Neural progenitor cell (in vitro differentiated cells): ENCODE measurements at regions not wholly inside any gene's neighbourhood (a gene's known extent, or its start where the extent isn't known, plus 50 kb on each side); places are given as distances from the start of the nearest gene placed in this dataset.

Experiments used
- DNase-seq: peaks from one replicate; pipeline ENCODE4 v3.0.0-alpha.2; 2016; ENCODE audit warnings: low spot score
- H2AFZ ChIP-seq: fragments of 200-600 bp; sonication (generic); replicated peaks from 2 replicates; pipeline ENCODE4 v1.6.1; 2016; ENCODE audit warnings: antibody characterized with exemption
- H3F3A ChIP-seq: fragments of 200-600 bp; sonication (generic); 2 replicates; pipeline ENCODE4 v1.6.1; 2016; ENCODE audit warnings: antibody characterized with exemption, low read depth
- H3K27ac ChIP-seq: fragments of 200-600 bp; sonication (generic); 2 replicates; pipeline ENCODE4 v1.5.1; 2016; ENCODE audit warnings: mild to moderate bottlenecking
- H3K27me3 ChIP-seq: fragments of 200-600 bp; sonication (generic); 2 replicates; pipeline ENCODE4 v1.6.1; 2016; ENCODE audit warnings: mild to moderate bottlenecking, moderate library complexity
- H3K36me3 ChIP-seq: fragments of 200-600 bp; sonication (generic); 2 replicates; pipeline ENCODE4 v1.5.1; 2016
- H3K4me1 ChIP-seq: fragments of 200-600 bp; sonication (generic); 2 replicates; pipeline ENCODE4 v1.6.1; 2016; ENCODE audit warnings: mixed run types
- H3K4me2 ChIP-seq: fragments of 200-600 bp; sonication (generic); 2 replicates; pipeline ENCODE4 v1.6.1; 2016
- H3K4me3 ChIP-seq: fragments of 200-600 bp; sonication (generic); 2 replicates; pipeline ENCODE4 v1.5.1; 2016
- H3K79me2 ChIP-seq: fragments of 200-600 bp; sonication (generic); 2 replicates; pipeline ENCODE4 v1.6.1; 2016; ENCODE audit warnings: low read depth
- H3K9ac ChIP-seq: fragments of 200-600 bp; sonication (generic); 2 replicates; pipeline ENCODE4 v1.6.1; 2016
- H3K9me3 ChIP-seq: fragments of 200-600 bp; sonication (generic); 2 replicates; pipeline ENCODE4 v1.5.1; 2016; ENCODE audit warnings: low read depth
- H4K20me1 ChIP-seq: fragments of 200-600 bp; sonication (generic); 2 replicates; pipeline ENCODE4 v1.6.1; 2016; ENCODE audit warnings: low read depth
- H3K27ac Mint-ChIP-seq: 3 replicates; pipeline ENCODE4 v1.8.0; 2021; ENCODE audit warnings: mixed read lengths
- H3K27me3 Mint-ChIP-seq: 2 replicates; pipeline ENCODE4 v1.8.0; 2022; ENCODE audit warnings: low read depth, mild to moderate bottlenecking, inconsistent platforms, moderate library complexity, mixed read lengths; ENCODE audit not compliant: insufficient read depth
- H3K36me3 Mint-ChIP-seq: 3 replicates; pipeline ENCODE4 v1.8.0; 2021; ENCODE audit warnings: mixed read lengths
- H3K4me1 Mint-ChIP-seq: 3 replicates; pipeline ENCODE4 v1.8.0; 2021; ENCODE audit warnings: mixed read lengths
- H3K4me3 Mint-ChIP-seq: 3 replicates; pipeline ENCODE4 v1.8.0; 2021; ENCODE audit warnings: mild to moderate bottlenecking, moderate library complexity, mixed read lengths
- H3K9me3 Mint-ChIP-seq: 3 replicates; pipeline ENCODE4 v1.8.0; 2020; ENCODE audit warnings: mixed read lengths
- EZH2 ChIP-seq: fragments of 200-600 bp; sonication (generic); IDR thresholded peaks from 2 replicates; pipeline ENCODE4 v1.6.1; 2017; ENCODE audit warnings: antibody characterized with exemption, mild to moderate bottlenecking, moderate library complexity
- EZH2phosphoT487 ChIP-seq: fragments of 200-600 bp; sonication (generic); IDR thresholded peaks from 2 replicates; pipeline ENCODE4 v1.6.1; 2017; ENCODE audit warnings: antibody characterized with exemption
- TF ChIP-seq, protein P1 (sequence below): fragments of 200-600 bp; sonication (generic); IDR thresholded peaks from 2 replicates; pipeline ENCODE4 v1.5.1; 2017; ENCODE audit warnings: antibody characterized with exemption, mild to moderate bottlenecking

DNA sequence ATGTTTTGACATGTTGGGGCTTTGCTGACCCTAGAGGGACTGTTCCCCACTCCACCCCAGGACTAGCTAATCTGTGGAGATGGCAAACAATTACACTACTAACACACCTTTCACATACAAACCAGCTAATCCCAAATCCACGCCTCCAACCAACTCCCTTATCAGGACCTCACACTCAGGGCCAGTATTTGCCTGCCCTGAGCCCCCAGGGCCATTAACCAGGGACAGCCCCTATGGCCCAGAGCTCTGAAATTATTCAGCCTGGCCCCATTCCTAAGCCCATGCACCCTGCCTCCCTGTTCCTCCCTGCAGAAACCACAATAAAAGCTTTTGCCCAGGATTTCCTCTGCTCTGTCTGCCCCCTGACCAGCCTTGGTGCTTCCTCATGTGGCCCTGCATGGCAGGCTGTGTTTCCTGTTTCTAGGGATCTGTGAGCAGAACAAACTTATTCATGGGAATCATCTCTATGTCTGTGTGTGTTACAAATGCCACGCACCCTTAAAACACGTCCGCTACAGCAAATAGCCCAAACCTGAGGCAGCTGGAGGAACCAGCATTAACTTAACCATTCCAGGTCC, 121.2 kb downstream of the PXDC1 start:
- DNase-seq, result no peak
- Mint-ChIP-seq H3K9me3 (no peaks in the 10 kb centered on the region), H3K36me3 (no peaks in the 10 kb centered on the region), H3K27me3 (no peaks in the 10 kb centered on the region), H3K4me1 (peaks cover 36% of the 10 kb centered on the region), H3K4me3 (no peak overlapping the region), H3K27ac (peak overlapping the region; percentile 26)
- Histone ChIP-seq H4K20me1 (no peaks in the 10 kb centered on the region), H3K4me2 (no peak overlapping the region), H3K36me3 (no peaks in the 10 kb centered on the region), H3K79me2 (no peaks in the 10 kb centered on the region), H2AFZ (peak overlapping the region; percentile 4), H3K9ac (no peak overlapping the region), H3K9me3 (no peaks in the 10 kb centered on the region), H3K4me1 (peaks cover 26% of the 10 kb centered on the region), H3K27ac (no peak overlapping the region), H3F3A (peaks cover 3% of the 10 kb centered on the region), H3K4me3 (no peak overlapping the region), H3K27me3 (no peaks in the 10 kb centered on the region)
- TF ChIP-seq EZH2phosphoT487 (no peak), EZH2 (no peak)
- TF ChIP-seq, protein P1, sequence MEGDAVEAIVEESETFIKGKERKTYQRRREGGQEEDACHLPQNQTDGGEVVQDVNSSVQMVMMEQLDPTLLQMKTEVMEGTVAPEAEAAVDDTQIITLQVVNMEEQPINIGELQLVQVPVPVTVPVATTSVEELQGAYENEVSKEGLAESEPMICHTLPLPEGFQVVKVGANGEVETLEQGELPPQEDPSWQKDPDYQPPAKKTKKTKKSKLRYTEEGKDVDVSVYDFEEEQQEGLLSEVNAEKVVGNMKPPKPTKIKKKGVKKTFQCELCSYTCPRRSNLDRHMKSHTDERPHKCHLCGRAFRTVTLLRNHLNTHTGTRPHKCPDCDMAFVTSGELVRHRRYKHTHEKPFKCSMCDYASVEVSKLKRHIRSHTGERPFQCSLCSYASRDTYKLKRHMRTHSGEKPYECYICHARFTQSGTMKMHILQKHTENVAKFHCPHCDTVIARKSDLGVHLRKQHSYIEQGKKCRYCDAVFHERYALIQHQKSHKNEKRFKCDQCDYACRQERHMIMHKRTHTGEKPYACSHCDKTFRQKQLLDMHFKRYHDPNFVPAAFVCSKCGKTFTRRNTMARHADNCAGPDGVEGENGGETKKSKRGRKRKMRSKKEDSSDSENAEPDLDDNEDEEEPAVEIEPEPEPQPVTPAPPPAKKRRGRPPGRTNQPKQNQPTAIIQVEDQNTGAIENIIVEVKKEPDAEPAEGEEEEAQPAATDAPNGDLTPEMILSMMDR, result no peak

DNA sequence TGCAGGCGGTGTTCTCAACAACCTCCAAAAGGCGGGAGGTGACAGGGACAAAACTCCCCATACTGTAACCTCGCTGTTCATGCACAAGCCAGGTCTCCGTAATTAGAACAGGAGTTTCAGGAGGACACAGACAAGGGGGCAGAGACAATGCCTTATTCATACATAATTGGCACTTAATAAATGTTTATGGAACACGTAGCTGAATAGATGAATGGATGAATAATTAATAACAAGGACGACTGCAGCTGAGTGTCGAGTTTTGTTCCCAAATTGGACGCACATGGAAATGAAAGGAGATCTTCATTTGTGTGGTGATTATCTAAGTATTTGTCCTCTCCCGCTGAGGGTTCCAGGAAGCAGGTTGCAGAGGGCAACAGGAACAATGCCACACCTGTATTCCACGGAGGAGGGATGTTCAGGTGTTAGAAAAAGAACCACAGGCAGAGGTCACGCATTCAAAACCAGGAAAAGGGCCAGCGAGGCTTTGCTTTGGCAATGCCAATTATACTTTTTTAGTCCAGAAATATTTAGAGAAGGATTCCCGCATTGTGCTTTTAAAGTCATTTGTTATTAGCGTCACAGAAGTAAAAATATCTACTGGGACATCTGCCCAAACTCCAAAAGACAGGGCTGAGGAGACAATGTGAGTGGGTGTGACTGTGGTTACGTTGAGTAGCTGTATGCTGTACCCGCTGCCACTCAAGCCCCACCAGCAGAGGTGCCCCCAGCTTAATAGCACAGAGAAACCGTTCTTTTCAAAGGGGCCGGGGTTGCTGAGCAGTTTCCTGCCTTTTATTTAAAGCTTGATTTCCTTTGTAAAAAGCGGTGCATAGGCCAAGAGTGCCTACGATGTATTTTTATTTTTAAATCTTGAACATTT, 123.3 kb downstream of the PXDC1 start:
- no peaks in the 10 kb centered on the region for H3K36me3 ChIP-seq
- peaks cover 2% of the 10 kb centered on the region for H3K36me3 Mint-ChIP-seq
- no peak overlapping the region for H3K4me3 Mint-ChIP-seq
- H3K27ac ChIP-seq, result no peak overlapping the region
- H3K27me3 ChIP-seq, result peaks cover 6% of the 10 kb centered on the region
- H3K4me2 ChIP-seq, result no peak overlapping the region
- no peak overlapping the region for H3K4me3 ChIP-seq
- no peak overlapping the region for H3K27ac Mint-ChIP-seq
- H2AFZ ChIP-seq, result no peak overlapping the region
- TF ChIP-seq EZH2, result no peak
- TF ChIP-seq, protein P1, result no peak
- no peak for TF ChIP-seq EZH2phosphoT487
- H3K4me1 ChIP-seq, result peaks cover 43% of the 10 kb centered on the region
- H3K9me3 Mint-ChIP-seq, result no peaks in the 10 kb centered on the region
- no peaks in the 10 kb centered on the region for H4K20me1 ChIP-seq
- no peak for DNase-seq
- peaks cover 11% of the 10 kb centered on the region for H3F3A ChIP-seq
- H3K4me1 Mint-ChIP-seq, result peaks cover 55% of the 10 kb centered on the region
- no peaks in the 10 kb centered on the region for H3K9me3 ChIP-seq
- H3K27me3 Mint-ChIP-seq, result peaks cover 2% of the 10 kb centered on the region
- H3K9ac ChIP-seq, result no peak overlapping the region
- no peaks in the 10 kb centered on the region for H3K79me2 ChIP-seq

- Histone ChIP-seq H3K36me3 (no peaks in the 10 kb centered on the region), H3K27me3 (peaks cover 6% of the 10 kb centered on the region), H3K4me1 (peaks cover 43% of the 10 kb centered on the region), H4K20me1 (no peaks in the 10 kb centered on the region), H3K4me2 (no peak overlapping the region), H3K79me2 (no peaks in the 10 kb centered on the region), H3K27ac (no peak overlapping the region), H2AFZ (no peak overlapping the region), H3K9ac (no peak overlapping the region), H3F3A (peaks cover 11% of the 10 kb centered on the region), H3K4me3 (no peak overlapping the region), H3K9me3 (no peaks in the 10 kb centered on the region)
- Mint-ChIP-seq H3K4me1 (peaks cover 55% of the 10 kb centered on the region), H3K27me3 (peaks cover 6% of the 10 kb centered on the region), H3K36me3 (peaks cover 2% of the 10 kb centered on the region), H3K27ac (peak overlapping the region; percentile 27), H3K4me3 (no peak overlapping the region), H3K9me3 (no peaks in the 10 kb centered on the region)
- TF ChIP-seq, protein P1, result no peak
- no peak for TF ChIP-seq EZH2phosphoT487
- no peak for TF ChIP-seq EZH2
- no peak for DNase-seq
Observed at GRCh38 chr6:3627501-3627900, 124.0 kb downstream of the PXDC1 start.
